Cerebellar cortex (tissue), 1 donor: ENCODE measurements at regions not wholly inside any gene's neighbourhood (a gene's known extent, or its start where the extent isn't known, plus 50 kb on each side); places are given as distances from the start of the nearest gene placed in this dataset.
"Not testable (repeated sequence)": the region's sequence is repeated elsewhere in the genome, so short reads cannot be mapped to it uniquely, and the experiment has no call there.

Experiments
- DNase-seq: peaks from one replicate; pipeline ENCODE4 v3.0.0-alpha.2; 2015; ENCODE audit warnings: low spot score

DNA sequence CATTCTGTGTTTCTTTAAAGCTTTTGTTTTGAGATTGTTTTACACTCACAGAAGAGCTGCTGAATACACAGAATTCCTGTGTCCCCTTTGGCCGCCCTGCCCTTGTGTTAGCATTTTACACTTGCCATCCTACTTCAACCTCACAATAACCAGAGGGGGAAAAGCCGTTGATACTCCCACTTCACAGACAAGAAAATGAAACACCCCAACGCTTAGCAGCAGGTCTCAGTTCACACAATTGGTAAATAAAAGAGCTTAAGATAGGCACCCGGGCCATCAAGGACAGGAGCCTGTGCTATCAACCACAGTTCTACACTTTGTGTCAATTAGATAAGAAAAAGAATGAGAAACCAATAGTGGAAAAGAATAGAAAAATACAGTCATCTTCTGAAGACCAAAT, 178.0 kb downstream of the SYK start:
- no peak for DNase-seq

GRCh38 chr9:90981726-90982125, 180.1 kb downstream of the SYK start:
- DNase-seq: no peak

- no peak for DNase-seq
Observed at GRCh38 chr9:90983394-90983793, 181.8 kb downstream of the SYK start.

DNA sequence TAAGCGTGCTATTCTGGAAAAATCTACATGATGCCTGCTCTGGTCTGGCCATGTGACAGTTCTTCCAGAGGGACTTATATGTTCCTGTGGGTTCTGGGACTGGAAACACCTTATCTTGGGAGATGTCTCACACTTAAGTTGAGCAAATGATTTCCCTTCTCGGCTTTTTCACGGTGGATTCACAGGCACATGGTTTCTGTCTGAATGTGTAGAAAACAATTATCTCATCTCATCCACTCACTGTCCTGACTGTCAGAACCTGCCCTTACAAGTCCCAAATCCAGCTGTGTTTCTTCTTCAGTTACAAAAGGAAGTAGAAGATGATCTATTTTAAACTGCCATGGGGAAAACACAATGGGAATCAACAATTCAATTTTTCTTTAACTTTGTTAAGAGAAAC, 184.0 kb downstream of the SYK start:
- DNase-seq: no peak

DNA sequence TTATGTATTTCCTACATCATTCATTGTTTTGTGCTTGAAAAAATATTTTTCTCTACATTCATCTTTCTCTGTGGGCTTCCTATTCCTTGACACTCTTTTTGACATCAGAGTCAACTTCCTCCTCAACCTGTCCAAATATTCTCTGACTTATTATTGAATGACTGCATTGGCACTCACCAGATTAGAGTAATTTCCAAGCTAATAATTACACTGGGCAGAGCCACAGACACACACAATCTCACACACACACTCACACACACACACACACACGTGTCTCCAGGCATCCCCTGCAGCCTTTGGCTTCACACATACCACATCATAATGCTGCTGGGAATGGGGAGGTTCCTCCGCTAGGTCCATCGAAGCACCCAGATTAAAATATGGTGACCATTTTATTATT, 184.5 kb downstream of the SYK start:
- no peak for DNase-seq

GRCh38 chr9:90987566-90987965, 185.9 kb downstream of the SYK start:
- no peak for DNase-seq

GRCh38 chr9:90988318-90988717, 186.7 kb downstream of the SYK start:
- no peak for DNase-seq

- no peak for DNase-seq
Observed at GRCh38 chr9:90991953-90992352, 190.3 kb downstream of the SYK start.

DNA sequence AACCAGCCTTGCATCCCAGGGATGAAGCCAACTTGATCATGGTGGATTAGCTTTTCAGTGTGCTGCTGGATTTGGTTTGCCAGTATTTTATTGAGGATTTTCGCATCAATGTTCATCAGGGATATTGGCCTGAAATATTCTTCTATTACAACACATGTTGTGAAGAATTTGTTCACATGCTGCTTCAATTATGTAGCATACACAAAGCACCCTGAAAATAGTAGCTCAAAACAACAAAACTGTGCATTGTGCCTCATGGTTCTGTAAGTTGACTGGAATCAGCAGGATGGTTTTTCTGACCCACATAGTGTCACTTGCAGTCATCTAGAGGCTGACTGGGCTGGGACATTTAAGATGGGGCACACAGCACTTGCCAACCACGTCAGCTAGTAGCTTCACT, 193.9 kb downstream of the SYK start:
- no peak for DNase-seq

GRCh38 chr9:90996154-90997065, 194.8 kb downstream of the SYK start:
- DNase-seq: no peak

DNA sequence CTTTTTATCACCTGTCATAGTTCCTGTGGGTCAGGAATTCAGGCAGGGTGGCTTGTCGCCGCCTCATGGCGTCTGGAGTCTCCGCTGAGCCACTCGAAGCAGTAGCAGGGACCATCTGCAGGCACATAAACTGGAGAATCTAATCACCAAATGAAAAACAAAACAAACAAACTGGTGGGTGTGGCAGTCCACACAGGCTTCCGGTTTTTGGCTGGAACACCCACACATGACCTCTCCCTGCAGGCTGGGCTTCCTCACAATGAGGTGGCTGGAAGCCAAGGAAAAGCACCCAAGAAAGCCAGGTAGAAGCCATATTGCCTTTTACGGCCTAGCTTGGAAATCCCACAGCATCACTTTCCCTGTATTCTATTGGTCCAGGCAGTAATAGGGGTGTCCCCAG, 197.0 kb downstream of the SYK start:
- DNase-seq: no peak

- peak; percentile 65 for DNase-seq
Observed at GRCh38 chr9:90999425-91000397, 198.1 kb downstream of the SYK start.

DNA sequence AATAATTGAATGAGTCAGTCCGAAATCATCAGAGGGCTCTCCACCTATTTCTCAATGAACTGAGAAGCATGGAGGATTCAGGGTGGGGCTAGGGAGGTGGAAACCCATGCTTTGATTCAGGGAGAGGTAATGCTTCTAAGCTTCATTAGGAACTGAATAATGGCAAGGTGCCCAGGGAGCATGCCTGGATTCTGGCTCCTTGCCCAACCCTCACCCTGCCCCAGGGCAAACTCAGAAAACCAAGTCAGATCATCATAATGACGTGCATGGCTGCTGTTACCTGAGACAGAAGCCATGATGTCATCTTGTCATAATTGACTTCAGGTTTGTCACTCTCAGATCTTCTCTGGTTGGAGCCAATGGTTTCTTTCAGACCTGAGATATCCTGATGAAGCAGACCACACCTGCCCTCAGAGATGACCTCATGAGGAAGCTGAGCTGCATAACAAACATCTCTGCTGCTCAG, 199.6 kb downstream of the SYK start:
- DNase-seq: peak; percentile 17

DNA sequence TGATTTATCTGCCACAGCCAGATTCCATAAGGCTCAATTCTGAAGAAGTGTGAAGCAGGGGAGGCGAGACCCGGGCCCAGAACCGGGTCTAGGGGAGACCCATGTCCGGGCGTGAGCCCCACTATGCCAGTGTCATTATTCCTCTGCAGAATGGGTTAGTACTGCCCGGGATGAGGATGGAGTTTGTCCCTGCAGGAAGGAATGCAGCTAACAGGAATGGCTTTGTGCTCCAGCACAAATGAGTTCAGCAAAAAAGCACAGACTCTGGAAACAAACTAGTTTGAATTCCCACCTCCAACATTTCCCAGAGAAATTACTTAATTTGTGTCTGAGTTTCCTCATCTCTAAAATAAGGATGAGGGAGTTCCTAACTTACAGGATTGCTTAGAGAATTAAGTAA, 202.9 kb downstream of the SYK start:
- DNase-seq: no peak

- no peak for DNase-seq
Observed at GRCh38 chr9:91004992-91005391, 203.4 kb downstream of the SYK start.

GRCh38 chr9:91006046-91006445, 204.4 kb downstream of the SYK start:
- no peak for DNase-seq

DNA sequence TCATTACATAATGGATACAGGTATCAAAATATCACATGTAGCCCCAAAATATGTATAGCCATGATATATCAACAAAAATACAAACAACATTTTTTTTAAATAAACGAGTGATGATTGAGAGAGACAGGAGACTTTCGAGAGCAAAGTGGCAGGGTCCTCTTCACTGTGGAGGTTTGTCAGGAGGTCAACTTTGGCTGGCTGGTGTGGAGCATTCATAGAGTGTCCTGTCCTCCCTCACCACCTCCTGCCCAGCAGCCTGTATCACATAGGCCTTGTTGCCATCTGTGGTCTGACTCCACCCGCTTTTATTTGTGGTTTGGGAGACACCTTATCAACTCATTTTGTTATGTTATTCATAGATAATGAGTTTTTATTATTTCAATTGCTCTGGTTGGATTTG, 206.9 kb downstream of the SYK start:
- no peak for DNase-seq

DNA sequence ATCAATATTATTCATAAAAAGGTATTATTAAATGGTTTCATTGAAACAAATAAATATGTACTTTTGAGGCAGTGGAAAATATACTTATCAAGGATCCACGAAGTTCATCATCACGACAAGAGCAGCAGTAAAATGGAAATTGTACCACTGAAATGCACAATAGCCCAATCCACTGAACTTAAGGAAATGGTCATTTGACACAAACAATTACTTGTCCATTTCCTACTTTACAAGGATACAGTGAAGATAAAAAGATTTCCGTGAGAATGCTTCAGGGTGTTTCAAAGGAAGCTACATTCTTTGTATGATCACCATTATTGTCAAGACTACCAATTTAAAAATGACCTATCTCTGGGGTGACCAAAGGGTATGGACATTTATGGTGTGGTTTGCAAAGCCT, 210.3 kb downstream of the SYK start:
- no peak for DNase-seq

DNA sequence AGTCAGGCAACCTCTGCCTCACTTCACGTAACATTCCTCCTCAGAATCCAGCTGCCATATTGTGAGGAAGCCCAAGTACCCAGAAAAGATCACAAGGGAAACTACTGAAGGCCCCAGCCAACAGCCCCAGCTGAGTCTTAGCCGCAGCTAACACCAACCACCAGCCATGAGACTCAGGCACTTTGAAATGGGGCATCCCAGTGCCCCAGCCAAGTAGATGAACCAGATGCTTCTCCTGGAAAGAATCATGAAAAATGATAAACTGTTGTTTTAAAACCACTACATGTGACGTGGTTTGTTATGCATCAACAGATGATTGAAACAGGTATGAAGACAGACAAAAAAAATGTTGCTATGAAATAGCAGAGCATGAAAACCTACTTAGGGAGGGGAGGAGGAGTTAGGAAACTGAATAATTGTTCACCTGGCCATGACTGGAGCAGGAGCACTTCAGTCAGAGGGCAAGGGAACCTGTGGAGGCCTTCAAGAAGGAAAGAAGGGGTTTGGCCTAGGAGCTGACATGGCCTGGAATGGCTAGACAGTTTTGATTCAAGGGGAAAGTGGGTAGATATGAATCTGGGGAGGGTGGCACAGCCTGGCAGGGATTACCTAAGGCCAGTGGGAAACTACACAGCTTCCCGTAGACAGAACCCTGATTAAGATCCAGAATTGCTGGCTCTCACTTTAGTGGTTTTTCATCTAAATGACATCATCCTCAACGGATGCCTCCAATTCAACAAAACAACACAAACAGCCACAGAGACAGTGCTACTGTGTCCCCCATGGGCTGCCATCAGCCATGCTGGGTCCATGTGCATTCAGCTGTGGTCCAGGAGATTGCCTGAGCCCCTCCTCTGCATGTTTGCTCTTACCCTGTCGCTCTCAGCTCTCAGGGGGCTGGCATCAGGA, 211.6 kb downstream of the SYK start:
- DNase-seq: no peak

GRCh38 chr9:91017245-91017644, 215.6 kb downstream of the SYK start:
- no peak for DNase-seq

DNA sequence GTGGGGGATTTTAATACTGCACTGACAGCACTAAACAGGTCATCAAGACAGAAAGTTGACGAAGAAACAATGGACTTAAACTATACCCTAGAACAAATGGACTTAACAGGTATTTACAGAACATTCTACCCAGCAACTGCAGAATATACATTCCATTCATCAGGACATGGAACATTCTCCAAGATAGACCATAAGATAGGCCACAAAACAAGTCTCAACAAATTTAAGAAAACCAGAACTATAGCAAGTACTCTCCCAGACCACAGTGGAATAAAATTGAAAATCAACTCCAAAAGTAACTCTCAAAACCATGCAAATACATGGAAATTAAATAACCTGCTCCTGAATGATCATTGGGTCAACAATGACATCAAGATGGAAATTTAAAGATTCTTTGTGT, 218.3 kb downstream of the SYK start:
- not testable (repeated sequence) for DNase-seq

GRCh38 chr9:91021656-91022055, 220.0 kb downstream of the SYK start:
- not testable (repeated sequence) for DNase-seq
